ENCODE measurements at regions not wholly inside any gene's neighbourhood (a gene's known extent, or its start where the extent isn't known, plus 50 kb on each side); places are given as distances from the start of the nearest gene placed in this dataset.
"Not testable (repeated sequence)": the region's sequence is repeated elsewhere in the genome, so short reads cannot be mapped to it uniquely, and the experiment has no call there.

GRCh38 chr12:131551675-131552491 lies 159.0 kb upstream of the SFSWAP start:
- no peak for FAIRE-seq
- TF ChIP-seq POLR2A (IDR thresholded peaks at IDR 0.05; ENCODE audit: low read depth, low read length) = no peak
- TF ChIP-seq POLR2AphosphoS5 (IDR thresholded peaks at IDR 0.05; ENCODE audit: low read depth, low read length) = no peak
- TF ChIP-seq TAF1 (IDR thresholded peaks at IDR 0.05; ENCODE audit: borderline replicate concordance, low read depth, low read length) = no peak
- DNase-seq (ENCODE audit: insufficient read length) = no peak

GRCh38 chr12:131552492-131552863 lies 158.4 kb upstream of the SFSWAP start:
- TF ChIP-seq TAF1 (IDR thresholded peaks at IDR 0.05; ENCODE audit: borderline replicate concordance, low read depth, low read length) = no peak
- TF ChIP-seq POLR2A (IDR thresholded peaks at IDR 0.05; ENCODE audit: low read depth, low read length) = no peak
- no peak for TF ChIP-seq POLR2AphosphoS5 (IDR thresholded peaks at IDR 0.05; ENCODE audit: low read depth, low read length)
- no peak for FAIRE-seq
- no peak for DNase-seq (ENCODE audit: insufficient read length)

- DNase-seq (ENCODE audit: insufficient read length) (no peak), FAIRE-seq (no peak)
- no peak for TF ChIP-seq TAF1 (IDR thresholded peaks at IDR 0.05; ENCODE audit: borderline replicate concordance, low read depth, low read length)
- no peak for TF ChIP-seq POLR2AphosphoS5 (IDR thresholded peaks at IDR 0.05; ENCODE audit: low read depth, low read length)
- no peak for TF ChIP-seq POLR2A (IDR thresholded peaks at IDR 0.05; ENCODE audit: low read depth, low read length)
Measured at GRCh38 chr12:131553096-131553777, 157.7 kb upstream of the SFSWAP start.

- TF ChIP-seq POLR2AphosphoS5 (IDR thresholded peaks at IDR 0.05; ENCODE audit: low read depth, low read length) (no peak), TAF1 (IDR thresholded peaks at IDR 0.05; ENCODE audit: borderline replicate concordance, low read depth, low read length) (no peak), POLR2A (IDR thresholded peaks at IDR 0.05; ENCODE audit: low read depth, low read length) (no peak)
- DNase-seq (ENCODE audit: insufficient read length) = no peak
- FAIRE-seq = no peak
Measured at GRCh38 chr12:131555197-131555846, 155.6 kb upstream of the SFSWAP start.

GRCh38 chr12:131555866-131556265 lies 155.0 kb upstream of the SFSWAP start:
- no peak for TF ChIP-seq TAF1 (IDR thresholded peaks at IDR 0.05; ENCODE audit: borderline replicate concordance, low read depth, low read length)
- no peak for TF ChIP-seq POLR2AphosphoS5 (IDR thresholded peaks at IDR 0.05; ENCODE audit: low read depth, low read length)
- no peak for TF ChIP-seq POLR2A (IDR thresholded peaks at IDR 0.05; ENCODE audit: low read depth, low read length)
- FAIRE-seq (no peak), DNase-seq (ENCODE audit: insufficient read length) (no peak)

GRCh38 chr12:131557078-131557709 lies 153.7 kb upstream of the SFSWAP start:
- FAIRE-seq (no peak), DNase-seq (ENCODE audit: insufficient read length) (no peak)
- no peak for TF ChIP-seq POLR2A (IDR thresholded peaks at IDR 0.05; ENCODE audit: low read depth, low read length)
- TF ChIP-seq POLR2AphosphoS5 (IDR thresholded peaks at IDR 0.05; ENCODE audit: low read depth, low read length) = no peak
- TF ChIP-seq TAF1 (IDR thresholded peaks at IDR 0.05; ENCODE audit: borderline replicate concordance, low read depth, low read length) = no peak

- DNase-seq (ENCODE audit: insufficient read length) = no peak
- TF ChIP-seq POLR2A (IDR thresholded peaks at IDR 0.05; ENCODE audit: low read depth, low read length) = no peak
- FAIRE-seq = no peak
Measured at GRCh38 chr12:131559517-131560516, 151.1 kb upstream of the SFSWAP start.

GRCh38 chr12:131561051-131561450 lies 149.8 kb upstream of the SFSWAP start:
- TF ChIP-seq POLR2AphosphoS5 (IDR thresholded peaks at IDR 0.05; ENCODE audit: low read depth, low read length) = no peak
- no peak for TF ChIP-seq TAF1 (IDR thresholded peaks at IDR 0.05; ENCODE audit: borderline replicate concordance, low read depth, low read length)
- no peak for TF ChIP-seq POLR2A (IDR thresholded peaks at IDR 0.05; ENCODE audit: low read depth, low read length)
- FAIRE-seq = no peak

GRCh38 chr12:131561891-131562684 lies 148.8 kb upstream of the SFSWAP start:
- FAIRE-seq = no peak
- DNase-seq (ENCODE audit: insufficient read length) = no peak
- TF ChIP-seq POLR2AphosphoS5 (IDR thresholded peaks at IDR 0.05; ENCODE audit: low read depth, low read length) = no peak
- TF ChIP-seq TAF1 (IDR thresholded peaks at IDR 0.05; ENCODE audit: borderline replicate concordance, low read depth, low read length) = no peak
- no peak for TF ChIP-seq POLR2A (IDR thresholded peaks at IDR 0.05; ENCODE audit: low read depth, low read length)

More at GRCh38 chr12:131561051-131561450, 149.8 kb upstream of the SFSWAP start:
- DNase-seq (ENCODE audit: insufficient read length) = no peak

- not testable (repeated sequence) for DNase-seq (ENCODE audit: insufficient read length); FAIRE-seq
Measured at GRCh38 chr12:131564138-131564727, 146.7 kb upstream of the SFSWAP start.

Data from GM12892 (cell line).